CD8-positive, alpha-beta memory T cell (primary cell): ENCODE measurements at regions not wholly inside any gene's neighbourhood (a gene's known extent, or its start where the extent isn't known, plus 50 kb on each side); places are given as distances from the start of the nearest gene placed in this dataset.

ENCODE experiments used
- CTCF ChIA-PET: fragments of 350-600 bp; sonication (Branson Sonifier 250); formaldehyde crosslinking; loops from one replicate; lab custom pipeline; 2021; ENCODE audit warnings: antibody characterized with exemption; lab: Charles Lee
- POLR2A ChIA-PET: fragments of 350-600 bp; sonication (Branson Sonifier 250); formaldehyde crosslinking; loops from one replicate; lab custom pipeline; 2021; ENCODE audit warnings: antibody characterized with exemption; lab: Charles Lee
- DNase-seq, 5 donors: peaks; one replicate each; pipeline versions ENCODE4 v3.0.0 to v3.0.0-alpha.2; 2020 to 2022; ENCODE audit warnings: mixed read lengths in 1 of 5
- H3K27ac ChIP-seq: one replicate; pipeline ENCODE4 v1.7.0; 2013; ENCODE audit warnings: low read depth, mild to moderate bottlenecking, low read length, moderate library complexity
- H3K27me3 ChIP-seq: 2 replicates; pipeline ENCODE4 v1.7.0; 2013; ENCODE audit warnings: low read length, mild to moderate bottlenecking; ENCODE audit not compliant: insufficient read depth, poor library complexity, severe bottlenecking
- H3K36me3 ChIP-seq: 2 replicates; pipeline ENCODE4 v1.7.0; 2013; ENCODE audit warnings: mild to moderate bottlenecking, low read length, moderate library complexity; ENCODE audit not compliant: insufficient read depth
- H3K4me1 ChIP-seq: 2 replicates; pipeline ENCODE4 v1.7.0; 2013; ENCODE audit warnings: mild to moderate bottlenecking, low read length, moderate library complexity; ENCODE audit not compliant: insufficient read depth
- H3K4me3 ChIP-seq: 2 replicates; pipeline ENCODE4 v1.7.0; 2013; ENCODE audit warnings: mild to moderate bottlenecking, low read length
- H3K9me3 ChIP-seq: 2 replicates; pipeline ENCODE4 v1.7.0; 2013; ENCODE audit warnings: mild to moderate bottlenecking, low read length
- H3K27ac Mint-ChIP-seq, 8 donors: one replicate each; pipeline ENCODE4 v1.8.0; 2020 to 2021; ENCODE audit warnings: mixed read lengths in 8 of 8, mild to moderate bottlenecking in 6 of 8, inconsistent platforms in 3 of 8, moderate library complexity in 3 of 8
- H3K27me3 Mint-ChIP-seq, 2 donors: one replicate each; pipeline ENCODE4 v1.8.0; 2020 to 2021; ENCODE audit warnings: mixed read lengths in 2 of 2, mild to moderate bottlenecking in 1 of 2, moderate library complexity in 1 of 2
- H3K36me3 Mint-ChIP-seq, 3 donors: one replicate each; pipeline ENCODE4 v1.8.0; 2020 to 2021; ENCODE audit warnings: mixed read lengths in 3 of 3, inconsistent platforms in 1 of 3, mild to moderate bottlenecking in 1 of 3
- H3K4me1 Mint-ChIP-seq, 3 donors: one replicate each; pipeline ENCODE4 v1.8.0; 2020 to 2021; ENCODE audit warnings: mixed read lengths in 3 of 3, inconsistent platforms in 1 of 3, mild to moderate bottlenecking in 1 of 3
- H3K4me3 Mint-ChIP-seq, 7 donors: one replicate each; pipeline ENCODE4 v1.8.0; 2020 to 2021; ENCODE audit warnings: mixed read lengths in 7 of 7, mild to moderate bottlenecking in 6 of 7, moderate library complexity in 4 of 7, inconsistent platforms in 2 of 7
- H3K9me3 Mint-ChIP-seq, 5 donors: one replicate each; pipeline ENCODE4 v1.8.0; 2020 to 2022; ENCODE audit warnings: mixed read lengths in 5 of 5, mild to moderate bottlenecking in 3 of 5, moderate library complexity in 2 of 5, inconsistent platforms in 1 of 5

GRCh38 chr3:26437678-26438077 is 184.9 kb upstream of the LRRC3B start:
- H3K4me1 Mint-ChIP-seq, result no peaks in the 10 kb centered on the region
- POLR2A ChIA-PET, result no interaction called here
- H3K9me3 Mint-ChIP-seq, result peaks cover 0 to 12% (median 2%) of the 10 kb centered on the region in 5 donors
- Histone ChIP-seq H3K4me3 (no peak overlapping the region), H3K27ac (no peak overlapping the region), H3K36me3 (no peaks in the 10 kb centered on the region), H3K4me1 (no peaks in the 10 kb centered on the region), H3K9me3 (peaks cover 5% of the 10 kb centered on the region), H3K27me3 (no peaks in the 10 kb centered on the region)
- CTCF ChIA-PET, result no interaction called here
- no peak overlapping the region for H3K27ac Mint-ChIP-seq
- no peaks in the 10 kb centered on the region for H3K36me3 Mint-ChIP-seq
- H3K4me3 Mint-ChIP-seq, result no peak overlapping the region
- no peaks in the 10 kb centered on the region for H3K27me3 Mint-ChIP-seq
- no peak for DNase-seq

- Histone ChIP-seq H3K4me3 (no peak overlapping the region), H3K36me3 (no peaks in the 10 kb centered on the region), H3K4me1 (no peaks in the 10 kb centered on the region), H3K27me3 (no peaks in the 10 kb centered on the region), H3K9me3 (peaks cover 5% of the 10 kb centered on the region), H3K27ac (no peak overlapping the region)
- H3K27ac Mint-ChIP-seq, result no peak overlapping the region
- no peaks in the 10 kb centered on the region for H3K4me1 Mint-ChIP-seq
- no peaks in the 10 kb centered on the region for H3K27me3 Mint-ChIP-seq
- no peaks in the 10 kb centered on the region for H3K36me3 Mint-ChIP-seq
- H3K4me3 Mint-ChIP-seq, result no peak overlapping the region
- ChIA-PET POLR2A (no interaction called here), CTCF (no interaction called here)
- DNase-seq, result no peak
- peaks cover 0 to 16% (median 2%) of the 10 kb centered on the region in 5 donors for H3K9me3 Mint-ChIP-seq
Measured at GRCh38 chr3:26438325-26438940, 184.1 kb upstream of the LRRC3B start.

- Histone ChIP-seq H3K27me3 (no peaks in the 10 kb centered on the region), H3K4me3 (no peak overlapping the region), H3K27ac (no peak overlapping the region), H3K9me3 (peaks cover 5% of the 10 kb centered on the region), H3K36me3 (no peaks in the 10 kb centered on the region), H3K4me1 (no peaks in the 10 kb centered on the region)
- ChIA-PET POLR2A (no interaction called here), CTCF (no interaction called here)
- DNase-seq, result no peak
- H3K4me1 Mint-ChIP-seq, result no peaks in the 10 kb centered on the region
- H3K9me3 Mint-ChIP-seq, result peaks cover 0 to 18% (median 4%) of the 10 kb centered on the region in 5 donors
- no peak overlapping the region for H3K4me3 Mint-ChIP-seq
- no peaks in the 10 kb centered on the region for H3K27me3 Mint-ChIP-seq
- H3K27ac Mint-ChIP-seq, result no peak overlapping the region
- H3K36me3 Mint-ChIP-seq, result no peaks in the 10 kb centered on the region
Measured at GRCh38 chr3:26438981-26439884, 183.3 kb upstream of the LRRC3B start.

DNA sequence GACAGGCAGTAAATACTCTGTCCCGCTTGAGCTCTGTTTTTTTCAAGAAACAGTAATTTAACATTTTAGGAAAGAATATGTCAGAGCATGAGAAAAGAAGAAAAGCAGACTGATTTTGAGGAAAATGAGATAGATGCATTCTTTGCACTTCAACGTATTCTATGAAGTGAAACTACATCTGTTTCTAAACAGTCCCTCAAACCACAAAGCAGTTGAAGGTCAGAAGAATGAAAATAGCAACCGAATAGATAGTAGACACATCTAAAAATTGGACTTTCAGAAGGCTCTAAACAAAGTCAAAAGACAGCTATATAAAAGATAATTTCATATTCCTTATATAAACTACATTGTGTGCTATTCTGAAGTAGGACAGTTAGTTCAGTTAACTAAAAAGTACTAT is 172.6 kb upstream of the LRRC3B start:
- no peak overlapping the region for H3K27ac Mint-ChIP-seq
- no peaks in the 10 kb centered on the region for H3K36me3 Mint-ChIP-seq
- ChIA-PET CTCF (no interaction called here), POLR2A (no interaction called here)
- H3K27me3 Mint-ChIP-seq, result no peaks in the 10 kb centered on the region
- peaks cover 0 to 5% (median 5%) of the 10 kb centered on the region in 5 donors for H3K9me3 Mint-ChIP-seq
- Histone ChIP-seq H3K27ac (no peak overlapping the region), H3K4me1 (no peaks in the 10 kb centered on the region), H3K36me3 (no peaks in the 10 kb centered on the region), H3K9me3 (no peaks in the 10 kb centered on the region), H3K4me3 (no peak overlapping the region), H3K27me3 (no peaks in the 10 kb centered on the region)
- no peak for DNase-seq
- H3K4me3 Mint-ChIP-seq, result no peak overlapping the region
- H3K4me1 Mint-ChIP-seq, result no peaks in the 10 kb centered on the region

GRCh38 chr3:26452363-26452762 is 170.2 kb upstream of the LRRC3B start:
- POLR2A ChIA-PET, result no interaction called here
- H3K36me3 ChIP-seq, result no peaks in the 10 kb centered on the region
- H3K36me3 Mint-ChIP-seq, result no peaks in the 10 kb centered on the region

DNA sequence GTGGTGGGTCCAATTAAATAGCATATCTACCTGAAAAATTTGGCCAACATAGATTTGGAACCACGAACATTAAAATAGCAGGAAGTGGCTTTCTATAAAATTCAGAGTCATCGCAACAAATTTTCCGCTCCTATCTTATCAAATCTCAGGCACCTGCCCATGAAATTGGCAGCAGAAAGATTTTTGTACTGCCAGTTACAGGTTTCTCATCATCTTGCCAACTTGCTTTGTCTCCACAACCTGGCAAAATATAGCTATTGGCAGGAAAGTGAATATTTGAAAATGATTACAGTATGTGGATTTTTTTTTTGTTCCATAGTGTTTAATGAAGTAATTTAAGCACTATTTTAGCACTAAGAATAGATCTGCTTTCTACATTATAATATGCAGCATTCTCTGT is 161.6 kb upstream of the LRRC3B start:
- Histone ChIP-seq H3K4me3 (no peak overlapping the region), H3K27ac (no peak overlapping the region), H3K9me3 (no peaks in the 10 kb centered on the region), H3K36me3 (no peaks in the 10 kb centered on the region), H3K27me3 (no peaks in the 10 kb centered on the region), H3K4me1 (no peaks in the 10 kb centered on the region)
- ChIA-PET POLR2A (no interaction called here), CTCF (no interaction called here)
- Mint-ChIP-seq H3K27ac (no peak overlapping the region), H3K27me3 (no peaks in the 10 kb centered on the region), H3K36me3 (no peaks in the 10 kb centered on the region), H3K4me1 (no peaks in the 10 kb centered on the region), H3K4me3 (no peak overlapping the region), H3K9me3 (peaks cover 2 to 29% (median 9%) of the 10 kb centered on the region in 5 donors)
- DNase-seq, result no peak

More at GRCh38 chr3:26452363-26452762, 170.2 kb upstream of the LRRC3B start:
- Histone ChIP-seq H3K4me1 (no peaks in the 10 kb centered on the region), H3K9me3 (no peaks in the 10 kb centered on the region), H3K4me3 (no peak overlapping the region), H3K27me3 (no peaks in the 10 kb centered on the region), H3K27ac (no peak overlapping the region)
- Mint-ChIP-seq H3K9me3 (peaks cover 0 to 8% (median 5%) of the 10 kb centered on the region in 5 donors), H3K4me1 (no peaks in the 10 kb centered on the region), H3K4me3 (no peak overlapping the region), H3K27ac (no peak overlapping the region), H3K27me3 (no peaks in the 10 kb centered on the region)
- DNase-seq, result no peak
- CTCF ChIA-PET, result no interaction called here

DNA sequence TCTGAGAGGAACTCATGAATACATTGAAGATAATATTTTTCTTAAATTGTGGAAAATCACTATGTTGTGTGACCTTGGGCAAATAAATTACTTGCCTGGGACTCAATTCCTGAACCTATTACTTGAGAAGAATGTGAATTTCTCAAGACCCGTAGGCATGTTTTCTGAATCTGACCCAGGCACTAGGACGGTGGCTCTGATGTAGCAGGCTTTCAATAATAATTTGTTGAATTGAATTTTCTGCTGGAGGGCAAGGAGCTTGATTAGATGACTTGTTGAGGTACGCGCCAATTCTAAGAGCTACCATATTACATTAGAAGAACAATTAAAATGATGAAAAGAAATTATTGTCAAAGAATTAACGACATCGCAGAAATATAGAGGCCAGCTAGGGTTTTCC is 150.2 kb upstream of the LRRC3B start:
- H3K4me1 ChIP-seq, result no peaks in the 10 kb centered on the region
- H3K27ac ChIP-seq, result no peak overlapping the region
- H3K27me3 Mint-ChIP-seq, result no peaks in the 10 kb centered on the region
- no peak for DNase-seq
- H3K4me1 Mint-ChIP-seq, result no peaks in the 10 kb centered on the region
- no peaks in the 10 kb centered on the region for H3K36me3 ChIP-seq
- no peak overlapping the region for H3K27ac Mint-ChIP-seq
- no peak overlapping the region for H3K4me3 ChIP-seq
- ChIA-PET POLR2A (no interaction called here), CTCF (no interaction called here)
- no peaks in the 10 kb centered on the region for H3K27me3 ChIP-seq
- no peaks in the 10 kb centered on the region for H3K36me3 Mint-ChIP-seq
- H3K4me3 Mint-ChIP-seq, result no peak overlapping the region
- H3K9me3 ChIP-seq, result no peaks in the 10 kb centered on the region
- H3K9me3 Mint-ChIP-seq, result peaks cover 0 to 20% (median 8%) of the 10 kb centered on the region in 5 donors

- H3K27ac Mint-ChIP-seq, result no peak overlapping the region
- Histone ChIP-seq H3K27me3 (no peaks in the 10 kb centered on the region), H3K4me1 (no peaks in the 10 kb centered on the region), H3K4me3 (no peak overlapping the region), H3K9me3 (no peaks in the 10 kb centered on the region), H3K27ac (no peak overlapping the region), H3K36me3 (no peaks in the 10 kb centered on the region)
- ChIA-PET CTCF (no interaction called here), POLR2A (no interaction called here)
- H3K36me3 Mint-ChIP-seq, result no peaks in the 10 kb centered on the region
- no peak for DNase-seq
- no peak overlapping the region for H3K4me3 Mint-ChIP-seq
- no peaks in the 10 kb centered on the region for H3K27me3 Mint-ChIP-seq
- H3K9me3 Mint-ChIP-seq, result peaks cover 0 to 16% (median 0%) of the 10 kb centered on the region in 5 donors
- no peaks in the 10 kb centered on the region for H3K4me1 Mint-ChIP-seq
Measured at GRCh38 chr3:26474706-26475105, 147.9 kb upstream of the LRRC3B start.
